Liver (tissue), 7 donors: ENCODE measurements at regions not wholly inside any gene's neighbourhood (a gene's known extent, or its start where the extent isn't known, plus 50 kb on each side); places are given as distances from the start of the nearest gene placed in this dataset.

ENCODE experiments used
- DNase-seq: peaks from one replicate; pipeline ENCODE4 v3.0.0-alpha.2; 2017; ENCODE audit warnings: low spot score
- H3K27ac ChIP-seq, 2 donors: one replicate each; pipeline ENCODE4 v1.7.0; 2013; ENCODE audit warnings: inconsistent platforms in 2 of 2, low read length in 2 of 2, control low read depth in 1 of 2, low read depth in 1 of 2, mild to moderate bottlenecking in 1 of 2
- H3K27me3 ChIP-seq, 4 donors: one replicate each; pipeline versions ENCODE4 v1.6.1 to v1.7.0; 2013; ENCODE audit warnings: low read length in 3 of 4, inconsistent platforms in 1 of 4, mild to moderate bottlenecking in 1 of 4, moderate library complexity in 1 of 4; ENCODE audit not compliant: control insufficient read depth in 4 of 4, insufficient read depth in 4 of 4
- H3K36me3 ChIP-seq, 4 donors: one replicate each; pipeline versions ENCODE4 v1.6.1 to v1.7.0; 2013; ENCODE audit warnings: low read length in 3 of 4, mild to moderate bottlenecking in 3 of 4, low read depth in 1 of 4, moderate library complexity in 1 of 4; ENCODE audit not compliant: control insufficient read depth in 4 of 4, insufficient read depth in 3 of 4
- H3K4me1 ChIP-seq, 4 donors: one replicate each; pipeline versions ENCODE4 v1.6.1 to v1.7.0; 2013; ENCODE audit warnings: low read length in 3 of 4, mild to moderate bottlenecking in 3 of 4, moderate library complexity in 1 of 4; ENCODE audit not compliant: control insufficient read depth in 4 of 4, insufficient read depth in 4 of 4
- H3K4me3 ChIP-seq, 3 donors: one replicate each; pipeline versions ENCODE4 v1.6.1 to v1.7.0; 2013; ENCODE audit warnings: low read length in 3 of 3, control low read depth in 1 of 3, low read depth in 1 of 3, mild to moderate bottlenecking in 1 of 3
- H3K9ac ChIP-seq, 2 donors: one replicate each; pipeline ENCODE4 v1.7.0; 2013; ENCODE audit warnings: low read length in 2 of 2, mild to moderate bottlenecking in 2 of 2, moderate library complexity in 2 of 2, control low read depth in 1 of 2, low read depth in 1 of 2
- H3K9me3 ChIP-seq, 4 donors: one replicate each; pipeline versions ENCODE4 v1.6.1 to v1.7.0; 2013; ENCODE audit warnings: low read length in 3 of 4; ENCODE audit not compliant: control insufficient read depth in 4 of 4
- FOXA1 ChIP-seq: IDR thresholded peaks from 2 replicates; pipeline ENCODE4 v1.6.1; 2016; ENCODE audit warnings: antibody characterized with exemption
- FOXA2 ChIP-seq: IDR thresholded peaks from 2 replicates; pipeline ENCODE4 v1.6.1; 2016; ENCODE audit warnings: antibody characterized with exemption
- HNF4A ChIP-seq, 2 donors: conservative IDR thresholded peaks; 2 replicates each; pipeline ENCODE4 v1.6.1; 2016; ENCODE audit warnings: antibody characterized with exemption in 2 of 2, mild to moderate bottlenecking in 2 of 2
- HNF4G ChIP-seq: IDR thresholded peaks from 2 replicates; pipeline ENCODE4 v1.6.1; 2016; ENCODE audit warnings: antibody characterized with exemption
- NR2F2 ChIP-seq: IDR thresholded peaks from 2 replicates; pipeline ENCODE4 v1.6.1; 2016; ENCODE audit warnings: antibody characterized with exemption
- RAD21 ChIP-seq, 2 donors: IDR thresholded peaks; 2 replicates each; pipeline ENCODE4 v1.6.1; 2016; ENCODE audit warnings: antibody characterized with exemption in 2 of 2, mild to moderate bottlenecking in 2 of 2
- RXRA ChIP-seq, 2 donors: IDR thresholded peaks; 2 replicates each; pipeline ENCODE4 v1.6.1; 2017 to 2018; ENCODE audit warnings: antibody characterized with exemption in 2 of 2, mild to moderate bottlenecking in 1 of 2
- TAF1 ChIP-seq: conservative IDR thresholded peaks from 2 replicates; pipeline ENCODE4 v1.6.1; 2016; ENCODE audit warnings: antibody characterized with exemption, mild to moderate bottlenecking
- YY1 ChIP-seq: IDR thresholded peaks from 2 replicates; pipeline ENCODE4 v1.6.1; 2016; ENCODE audit warnings: antibody characterized with exemption, mild to moderate bottlenecking
- WGBS: extraction: QIAGEN DNeasy Blood & Tissue Kit; methylation state at CpG from one replicate; pipeline ENCODE4 v1.1.7; 2013; 5-methylcytosine and 5-hydroxymethylcytosine counted together
- TF ChIP-seq, protein P1 (sequence below): IDR thresholded peaks from 2 replicates; pipeline ENCODE4 v1.6.1; 2016; ENCODE audit warnings: antibody characterized with exemption
- TF ChIP-seq, protein P2 (sequence below): IDR thresholded peaks from 2 replicates; pipeline ENCODE4 v1.6.1; 2016; ENCODE audit warnings: antibody characterized with exemption
- TF ChIP-seq, protein P3 (sequence below): IDR thresholded peaks from 2 replicates; pipeline ENCODE4 v1.6.1; 2016; ENCODE audit warnings: antibody characterized with exemption
- TF ChIP-seq, protein P4 (sequence below): IDR thresholded peaks from 2 replicates; pipeline ENCODE4 v1.6.1; 2016; ENCODE audit warnings: antibody characterized with exemption, mild to moderate bottlenecking
- donor health status: healthy.
- donor health status: healthy.
- donor health status: healthy.
- donor health status: healthy.

DNA sequence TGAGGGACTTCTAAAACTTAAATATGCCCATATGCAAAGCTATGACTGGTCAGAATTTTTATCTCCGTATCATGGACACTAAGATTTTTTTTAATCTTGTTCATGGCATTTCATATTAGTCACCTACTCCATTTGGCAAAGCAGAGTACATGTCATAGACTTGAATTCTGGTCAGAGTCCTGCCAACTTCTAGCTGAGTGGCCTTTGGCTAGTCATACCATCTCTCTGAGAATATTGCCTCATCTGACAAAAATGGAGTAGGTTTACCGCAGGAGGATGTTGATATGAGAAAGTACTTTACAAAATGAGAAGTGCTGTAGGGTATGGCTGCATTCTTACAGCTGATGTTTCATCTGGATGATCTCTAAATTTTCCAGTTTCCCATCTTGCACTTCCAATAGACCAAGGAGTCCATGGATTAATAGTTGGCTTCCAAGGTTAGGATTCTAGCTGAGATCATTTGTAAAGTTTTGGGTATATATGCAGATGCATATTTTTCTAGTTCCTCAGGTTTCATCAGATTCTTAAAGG, 150.8 kb upstream of the NR3C1 start:
- WGBS, result 71% methylated on average over 2 of the region's 2 CpGs

GRCh38 chr5:143552680-143553079, 149.2 kb upstream of the NR3C1 start:
- no peak for DNase-seq
- no peak overlapping the region for H3K4me3 ChIP-seq
- no peaks in the 10 kb centered on the region for H3K27me3 ChIP-seq
- H3K4me1 ChIP-seq, result peaks cover 0 to 7% (median under 1%) of the 10 kb centered on the region in 4 donors
- 85% methylated on average over 1 of the region's 1 CpG for WGBS
- H3K9ac ChIP-seq, result no peak overlapping the region
- TF ChIP-seq HNF4G, result no peak
- TF ChIP-seq FOXA1, result no peak
- no peak for TF ChIP-seq RAD21 (IDR thresholded peaks at IDR 0.05)
- TF ChIP-seq, protein P1, sequence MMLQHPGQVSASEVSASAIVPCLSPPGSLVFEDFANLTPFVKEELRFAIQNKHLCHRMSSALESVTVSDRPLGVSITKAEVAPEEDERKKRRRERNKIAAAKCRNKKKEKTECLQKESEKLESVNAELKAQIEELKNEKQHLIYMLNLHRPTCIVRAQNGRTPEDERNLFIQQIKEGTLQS, result no peak
- no peak for TF ChIP-seq YY1
- no peak overlapping the region for H3K27ac ChIP-seq
- H3K36me3 ChIP-seq, result no peaks in the 10 kb centered on the region
- H3K9me3 ChIP-seq, result no peaks in the 10 kb centered on the region

More for the DNA sequence above, 150.8 kb upstream of the NR3C1 start:
- H3K4me3 ChIP-seq, result no peak overlapping the region
- peak overlapping the region in 1 of 2 donors; percentile 32 for H3K27ac ChIP-seq
- H3K9me3 ChIP-seq, result no peaks in the 10 kb centered on the region
- no peak overlapping the region for H3K9ac ChIP-seq
- TF ChIP-seq, protein P2, sequence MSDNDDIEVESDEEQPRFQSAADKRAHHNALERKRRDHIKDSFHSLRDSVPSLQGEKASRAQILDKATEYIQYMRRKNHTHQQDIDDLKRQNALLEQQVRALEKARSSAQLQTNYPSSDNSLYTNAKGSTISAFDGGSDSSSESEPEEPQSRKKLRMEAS, result no peak
- TF ChIP-seq, protein P3, sequence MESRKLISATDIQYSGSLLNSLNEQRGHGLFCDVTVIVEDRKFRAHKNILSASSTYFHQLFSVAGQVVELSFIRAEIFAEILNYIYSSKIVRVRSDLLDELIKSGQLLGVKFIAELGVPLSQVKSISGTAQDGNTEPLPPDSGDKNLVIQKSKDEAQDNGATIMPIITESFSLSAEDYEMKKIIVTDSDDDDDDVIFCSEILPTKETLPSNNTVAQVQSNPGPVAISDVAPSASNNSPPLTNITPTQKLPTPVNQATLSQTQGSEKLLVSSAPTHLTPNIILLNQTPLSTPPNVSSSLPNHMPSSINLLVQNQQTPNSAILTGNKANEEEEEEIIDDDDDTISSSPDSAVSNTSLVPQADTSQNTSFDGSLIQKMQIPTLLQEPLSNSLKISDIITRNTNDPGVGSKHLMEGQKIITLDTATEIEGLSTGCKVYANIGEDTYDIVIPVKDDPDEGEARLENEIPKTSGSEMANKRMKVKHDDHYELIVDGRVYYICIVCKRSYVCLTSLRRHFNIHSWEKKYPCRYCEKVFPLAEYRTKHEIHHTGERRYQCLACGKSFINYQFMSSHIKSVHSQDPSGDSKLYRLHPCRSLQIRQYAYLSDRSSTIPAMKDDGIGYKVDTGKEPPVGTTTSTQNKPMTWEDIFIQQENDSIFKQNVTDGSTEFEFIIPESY, result peak; percentile 3
- TF ChIP-seq NR2F2, result no peak
- peak; percentile 33 for TF ChIP-seq YY1
- TF ChIP-seq RXRA (IDR thresholded peaks at IDR 0.05), result peak in 1 of 2 donors; percentile 7
- TF ChIP-seq HNF4A (conservative IDR thresholded peaks at IDR 0.05), result peak in 1 of 2 donors; percentile 62
- TF ChIP-seq, protein P4, sequence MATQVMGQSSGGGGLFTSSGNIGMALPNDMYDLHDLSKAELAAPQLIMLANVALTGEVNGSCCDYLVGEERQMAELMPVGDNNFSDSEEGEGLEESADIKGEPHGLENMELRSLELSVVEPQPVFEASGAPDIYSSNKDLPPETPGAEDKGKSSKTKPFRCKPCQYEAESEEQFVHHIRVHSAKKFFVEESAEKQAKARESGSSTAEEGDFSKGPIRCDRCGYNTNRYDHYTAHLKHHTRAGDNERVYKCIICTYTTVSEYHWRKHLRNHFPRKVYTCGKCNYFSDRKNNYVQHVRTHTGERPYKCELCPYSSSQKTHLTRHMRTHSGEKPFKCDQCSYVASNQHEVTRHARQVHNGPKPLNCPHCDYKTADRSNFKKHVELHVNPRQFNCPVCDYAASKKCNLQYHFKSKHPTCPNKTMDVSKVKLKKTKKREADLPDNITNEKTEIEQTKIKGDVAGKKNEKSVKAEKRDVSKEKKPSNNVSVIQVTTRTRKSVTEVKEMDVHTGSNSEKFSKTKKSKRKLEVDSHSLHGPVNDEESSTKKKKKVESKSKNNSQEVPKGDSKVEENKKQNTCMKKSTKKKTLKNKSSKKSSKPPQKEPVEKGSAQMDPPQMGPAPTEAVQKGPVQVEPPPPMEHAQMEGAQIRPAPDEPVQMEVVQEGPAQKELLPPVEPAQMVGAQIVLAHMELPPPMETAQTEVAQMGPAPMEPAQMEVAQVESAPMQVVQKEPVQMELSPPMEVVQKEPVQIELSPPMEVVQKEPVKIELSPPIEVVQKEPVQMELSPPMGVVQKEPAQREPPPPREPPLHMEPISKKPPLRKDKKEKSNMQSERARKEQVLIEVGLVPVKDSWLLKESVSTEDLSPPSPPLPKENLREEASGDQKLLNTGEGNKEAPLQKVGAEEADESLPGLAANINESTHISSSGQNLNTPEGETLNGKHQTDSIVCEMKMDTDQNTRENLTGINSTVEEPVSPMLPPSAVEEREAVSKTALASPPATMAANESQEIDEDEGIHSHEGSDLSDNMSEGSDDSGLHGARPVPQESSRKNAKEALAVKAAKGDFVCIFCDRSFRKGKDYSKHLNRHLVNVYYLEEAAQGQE, result no peak
- H3K4me1 ChIP-seq, result peaks cover 0 to 7% (median under 1%) of the 10 kb centered on the region in 4 donors
- no peaks in the 10 kb centered on the region for H3K36me3 ChIP-seq
- H3K27me3 ChIP-seq, result no peaks in the 10 kb centered on the region
- no peak for DNase-seq

DNA sequence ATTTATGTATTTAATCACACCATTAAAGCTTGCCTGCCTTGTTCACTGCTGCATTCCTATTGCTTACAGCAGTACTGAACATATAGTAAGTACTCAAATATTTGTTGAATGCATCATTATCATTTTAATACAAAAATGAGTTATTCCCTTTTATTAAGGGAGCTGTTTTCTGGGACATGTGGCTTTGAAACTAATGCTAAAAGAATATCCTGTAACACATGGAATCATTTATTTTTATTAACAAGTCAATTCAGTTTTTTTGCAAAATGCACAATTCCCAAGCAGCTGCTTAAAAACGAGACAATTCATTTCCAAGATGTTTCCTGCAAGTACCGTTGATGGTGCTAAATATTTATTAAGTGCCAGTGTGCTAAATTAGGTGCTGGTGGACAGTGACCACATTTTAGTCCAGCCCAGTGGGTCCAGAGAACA, 148.3 kb upstream of the NR3C1 start:
- Histone ChIP-seq H3K9me3 (peaks cover 0 to 4% (median 0%) of the 10 kb centered on the region in 4 donors), H3K9ac (no peak overlapping the region), H3K27ac (no peak overlapping the region), H3K4me1 (peaks cover 0 to 7% (median under 1%) of the 10 kb centered on the region in 4 donors), H3K36me3 (no peaks in the 10 kb centered on the region), H3K4me3 (no peak overlapping the region), H3K27me3 (no peaks in the 10 kb centered on the region)
- DNase-seq, result no peak
- WGBS, result 90% methylated on average over 2 of the region's 2 CpGs
- TF ChIP-seq, protein P3, result no peak
- TF ChIP-seq TAF1 (no peak), FOXA1 (no peak), FOXA2 (no peak), HNF4A (conservative IDR thresholded peaks at IDR 0.05) (no peak), NR2F2 (no peak)
- TF ChIP-seq, protein P2, result no peak
- TF ChIP-seq, protein P1, result no peak
